Trophoblast cell (in vitro differentiated cells and primary cell): ENCODE measurements at regions not wholly inside any gene's neighbourhood (a gene's known extent, or its start where the extent isn't known, plus 50 kb on each side); places are given as distances from the start of the nearest gene placed in this dataset.

ENCODE experiments used
- DNase-seq, 2 donors: peaks; one replicate each; pipeline ENCODE4 v3.0.0-alpha.2; 2016
- H2AFZ ChIP-seq: 2 replicates; pipeline ENCODE4 v1.6.1; 2013; ENCODE audit warnings: low read length, moderate library complexity, mild to moderate bottlenecking; ENCODE audit not compliant: insufficient read depth, poor library complexity
- H2AK5ac ChIP-seq: 2 replicates; pipeline ENCODE4 v1.6.1; 2013; ENCODE audit warnings: mild to moderate bottlenecking, low read length
- H2BK120ac ChIP-seq: 2 replicates; pipeline ENCODE4 v1.6.1; 2013; ENCODE audit warnings: low read length, mild to moderate bottlenecking, moderate library complexity; ENCODE audit not compliant: insufficient read depth, poor library complexity
- H2BK12ac ChIP-seq: 2 replicates; pipeline ENCODE4 v1.6.1; 2013; ENCODE audit warnings: mild to moderate bottlenecking, low read length, moderate library complexity
- H2BK5ac ChIP-seq: 2 replicates; pipeline ENCODE4 v1.6.1; 2013; ENCODE audit warnings: low read length, low read depth, moderate library complexity, mild to moderate bottlenecking; ENCODE audit not compliant: poor library complexity
- H3K14ac ChIP-seq: 2 replicates; pipeline ENCODE4 v1.6.1; 2013; ENCODE audit warnings: mild to moderate bottlenecking, low read length
- H3K18ac ChIP-seq: 2 replicates; pipeline ENCODE4 v1.6.1; 2013; ENCODE audit warnings: mild to moderate bottlenecking, low read length
- H3K23ac ChIP-seq: 2 replicates; pipeline ENCODE4 v1.6.1; 2013; ENCODE audit warnings: low read length
- H3K27ac ChIP-seq: 2 replicates; pipeline ENCODE4 v1.5.1; 2013; ENCODE audit warnings: low read depth, mild to moderate bottlenecking, inconsistent platforms, low read length, moderate library complexity
- H3K27me3 ChIP-seq: 2 replicates; pipeline ENCODE4 v1.6.1; 2013; ENCODE audit warnings: inconsistent platforms, mild to moderate bottlenecking, low read length, moderate library complexity; ENCODE audit not compliant: insufficient read depth
- H3K36me3 ChIP-seq, 2 experiments: 1 replicate in 1 of 2; 2 replicates in 1 of 2; pipeline ENCODE4 v1.6.1; 2013; ENCODE audit warnings: low read length in 2 of 2, mild to moderate bottlenecking in 2 of 2, moderate library complexity in 1 of 2; ENCODE audit not compliant: insufficient read depth in 2 of 2, control insufficient read depth in 1 of 2
- H3K4ac ChIP-seq: 2 replicates; pipeline ENCODE4 v1.6.1; 2013; ENCODE audit warnings: low read depth, mild to moderate bottlenecking, low read length, moderate library complexity
- H3K4me1 ChIP-seq, 2 experiments: 1 replicate in 1 of 2; 2 replicates in 1 of 2; pipeline ENCODE4 v1.6.1; 2013; ENCODE audit warnings: low read length in 2 of 2, mild to moderate bottlenecking in 2 of 2, moderate library complexity in 1 of 2; ENCODE audit not compliant: insufficient read depth in 2 of 2, control insufficient read depth in 1 of 2
- H3K4me2 ChIP-seq: 2 replicates; pipeline ENCODE4 v1.6.1; 2013; ENCODE audit warnings: inconsistent platforms, mild to moderate bottlenecking, low read length, moderate library complexity
- H3K4me3 ChIP-seq: 2 replicates; pipeline ENCODE4 v1.5.1; 2013; ENCODE audit warnings: mild to moderate bottlenecking, low read depth, low read length, inconsistent platforms
- H3K79me1 ChIP-seq: one replicate; pipeline ENCODE4 v1.6.1; 2013; ENCODE audit warnings: low read length
- H3K79me2 ChIP-seq: 2 replicates; pipeline ENCODE4 v1.6.1; 2013; ENCODE audit warnings: low read length, mild to moderate bottlenecking; ENCODE audit not compliant: control insufficient read depth, insufficient read depth, poor library complexity
- H3K9ac ChIP-seq: 2 replicates; pipeline ENCODE4 v1.6.1; 2013; ENCODE audit warnings: mild to moderate bottlenecking, low read length
- H3K9me3 ChIP-seq: 2 replicates; pipeline ENCODE4 v1.6.1; 2013; ENCODE audit warnings: low read depth, mild to moderate bottlenecking, control low read depth, inconsistent platforms, low read length; ENCODE audit not compliant: insufficient read depth
- H4K12ac ChIP-seq: 2 replicates; pipeline ENCODE4 v1.6.1; 2013; ENCODE audit warnings: low read depth, mild to moderate bottlenecking, low read length, moderate library complexity
- H4K8ac ChIP-seq: 2 replicates; pipeline ENCODE4 v1.6.1; 2013; ENCODE audit warnings: low read depth, mild to moderate bottlenecking, low read length, moderate library complexity
- H4K91ac ChIP-seq: one replicate; pipeline ENCODE4 v1.6.1; 2013; ENCODE audit warnings: low read depth, mild to moderate bottlenecking, low read length, moderate library complexity
- WGBS: extraction: QIAGEN DNeasy Blood & Tissue Kit; methylation state at CpG from one replicate; pipeline ENCODE4 v1.1.7; 2013; ENCODE audit warnings: missing lambda C conversion rate; ENCODE audit not compliant: insufficient read length, insufficient coverage; ENCODE audit errors: extremely low coverage; 5-methylcytosine and 5-hydroxymethylcytosine counted together

- no peak overlapping the region for H4K12ac ChIP-seq
- no peak overlapping the region for H2AK5ac ChIP-seq
- H2BK120ac ChIP-seq = no peak overlapping the region
- no peak overlapping the region for H4K91ac ChIP-seq
- no peak overlapping the region for H3K27ac ChIP-seq
- no peak overlapping the region for H3K23ac ChIP-seq
- H3K14ac ChIP-seq = no peak overlapping the region
- H3K36me3 ChIP-seq = no peaks in the 10 kb centered on the region
- no peaks in the 10 kb centered on the region for H3K27me3 ChIP-seq
- no peak overlapping the region for H3K9ac ChIP-seq
- no peaks in the 10 kb centered on the region for H3K79me2 ChIP-seq
- no peak overlapping the region for H3K4me3 ChIP-seq
- no peak overlapping the region for H3K4me2 ChIP-seq
- H3K79me1 ChIP-seq = peaks cover 13% of the 10 kb centered on the region
- no peak overlapping the region for H2BK12ac ChIP-seq
- H4K8ac ChIP-seq = no peak overlapping the region
- peaks cover 0 to 5% of the 10 kb centered on the region in 2 experiments for H3K4me1 ChIP-seq
- no peak overlapping the region for H3K18ac ChIP-seq
- no peak overlapping the region for H3K4ac ChIP-seq
- no peak overlapping the region for H2AFZ ChIP-seq
- no peak for DNase-seq
- WGBS = no CpG with 5 or more reads among the region's 7 CpGs
- H2BK5ac ChIP-seq = no peak overlapping the region
- H3K9me3 ChIP-seq = no peaks in the 10 kb centered on the region
Measured at GRCh38 chr15:77535845-77536244, 96.9 kb downstream of the LINGO1 start.
